A549 (cell line): ENCODE measurements at regions not wholly inside any gene's neighbourhood (a gene's known extent, or its start where the extent isn't known, plus 50 kb on each side); places are given as distances from the start of the nearest gene placed in this dataset.

Source experiments
- ATAC-seq, 2 experiments: fragments of 200-7000 bp in 1 of 2; fragments of >200 bp in 1 of 2; cut with Nextera tagmentation in 1 of 2; cut with Tn5 transposase in 1 of 2; 3 replicates each; pipeline versions ENCODE4 v1.8.0 to v1.9.1; 2018 to 2020; ENCODE audit warnings: mild to moderate bottlenecking in 1 of 2, moderate library complexity in 1 of 2
- CTCF ChIA-PET: fragments of 300-600 bp; sonication (Branson Sonifier 250); formaldehyde crosslinking; extraction: SDS; loops from one replicate; lab custom pipeline; 2021; ENCODE audit warnings: antibody characterized with exemption, inconsistent platforms; lab: Yijun Ruan, JAX
- POLR2A ChIA-PET: fragments of 350-600 bp; formaldehyde crosslinking; extraction: SDS; loops from one replicate; lab custom pipeline; 2021; ENCODE audit warnings: antibody characterized with exemption, inconsistent platforms; lab: Yijun Ruan, JAX
- DNase-seq, 2 experiments: peaks; one replicate each; pipeline versions ENCODE4 v3.0.0 to v3.0.0-alpha.2; 2011 to 2016; ENCODE audit warnings: low read depth in 1 of 2, low spot score in 1 of 2
- FAIRE-seq: peaks from 2 replicates; lab custom pipeline; 2011; peaks lifted over from hg19 to GRCh38; lab: Jason Lieb, UNC
- H3K27ac ChIP-seq, 2 experiments: fragments of >200 bp; sonication (Bioruptor Twin); formaldehyde crosslinking; 3 replicates each; pipeline ENCODE4 v1.5.1; 2016 to 2017
- H3K4me1 ChIP-seq: fragments of >200 bp; sonication (Bioruptor Twin); formaldehyde crosslinking; 3 replicates; pipeline ENCODE4 v1.6.1; 2016
- H3K4me2 ChIP-seq: fragments of >200 bp; sonication (Bioruptor Twin); formaldehyde crosslinking; 3 replicates; pipeline ENCODE4 v1.6.1; 2016
- H3K4me3 ChIP-seq: fragments of >200 bp; sonication (Bioruptor Twin); formaldehyde crosslinking; 3 replicates; pipeline ENCODE4 v1.5.1; 2016
- H3K9me3 ChIP-seq: fragments of >200 bp; sonication (Bioruptor Twin); formaldehyde crosslinking; 3 replicates; pipeline ENCODE4 v1.6.1; 2016
- ATOH8 ChIP-seq: fragments of 250-450 bp; sonication (Bioruptor Pico); IDR thresholded peaks from 2 replicates; pipeline ENCODE4 v1.5.0; 2020; ENCODE audit warnings: low read depth, mild to moderate bottlenecking, moderate library complexity
- CHD4 ChIP-seq: fragments of 200-600 bp; sonication (generic); IDR thresholded peaks from 2 replicates; pipeline ENCODE4 v1.6.1; 2016; ENCODE audit warnings: antibody characterized with exemption, mild to moderate bottlenecking, borderline replicate concordance
- CTCF ChIP-seq: fragments of >200 bp; sonication (Bioruptor Twin); formaldehyde crosslinking; IDR thresholded peaks from 3 replicates; pipeline ENCODE4 v1.5.1; 2016
- EHMT2 ChIP-seq: fragments of 200-600 bp; sonication (generic); IDR thresholded peaks from 2 replicates; pipeline ENCODE4 v1.6.1; 2016; ENCODE audit warnings: antibody characterized with exemption, low read depth, mild to moderate bottlenecking, moderate library complexity
- ELK1 ChIP-seq: fragments of 150-350 bp; IDR thresholded peaks from 2 replicates; pipeline ENCODE4 v1.6.1; 2014; ENCODE audit warnings: low read depth, mild to moderate bottlenecking, low read length
- FOSL2 ChIP-seq, 2 experiments: fragments of 450-650 bp in 1 of 2; fragments of >200 bp in 1 of 2; sonication (Bioruptor Twin) in 1 of 2; formaldehyde crosslinking; IDR thresholded peaks; 2 replicates each; pipeline versions ENCODE4 v1.5.0 to v1.6.1; 2016 to 2020; ENCODE audit warnings: mild to moderate bottlenecking in 1 of 2, moderate library complexity in 1 of 2
- HES2 ChIP-seq: fragments of >200 bp; sonication (Bioruptor Twin); formaldehyde crosslinking; IDR thresholded peaks from 2 replicates; pipeline ENCODE4 v1.6.1; 2016
- HMGXB4 ChIP-seq: fragments of 250-450 bp; sonication (Bioruptor Pico); IDR thresholded peaks from 2 replicates; pipeline ENCODE4 v1.5.0; 2021; ENCODE audit warnings: mild to moderate bottlenecking, moderate library complexity, borderline replicate concordance
- HOXA7 ChIP-seq: fragments of 250-450 bp; sonication (Bioruptor Pico); IDR thresholded peaks from 2 replicates; pipeline ENCODE4 v1.5.0; 2020; ENCODE audit warnings: mild to moderate bottlenecking, moderate library complexity
- HOXB5 ChIP-seq: fragments of 250-450 bp; sonication (Bioruptor Pico); IDR thresholded peaks from 2 replicates; pipeline ENCODE4 v1.5.0; 2020; ENCODE audit warnings: mild to moderate bottlenecking, moderate library complexity
- KDM1A ChIP-seq: fragments of 200-600 bp; sonication (generic); IDR thresholded peaks from 2 replicates; pipeline ENCODE4 v1.6.1; 2016; ENCODE audit warnings: low read depth, mild to moderate bottlenecking
- NFE2L2 ChIP-seq: fragments of 150-350 bp; conservative IDR thresholded peaks from 2 replicates; pipeline ENCODE4 v1.6.1; 2014; ENCODE audit warnings: low read length
- PHF8 ChIP-seq: fragments of 200-600 bp; sonication (generic); IDR thresholded peaks from 2 replicates; pipeline ENCODE4 v1.6.1; 2016; ENCODE audit warnings: low read depth, mild to moderate bottlenecking, antibody characterized with exemption, moderate library complexity, borderline replicate concordance
- POLR2AphosphoS2 ChIP-seq: conservative IDR thresholded peaks from 2 replicates; pipeline ENCODE4 v1.6.1; 2012; ENCODE audit warnings: low read length, improper control_type of control experiment, inconsistent platforms
- RAD21 ChIP-seq, 2 experiments: fragments of >200 bp in 1 of 2; sonication (Bioruptor Twin) in 1 of 2; formaldehyde crosslinking in 1 of 2; IDR thresholded peaks in 1 of 2; conservative IDR thresholded peaks in 1 of 2; 2 replicates in 1 of 2; 3 replicates in 1 of 2; pipeline ENCODE4 v1.6.1; 2012 to 2018; ENCODE audit warnings: inconsistent platforms in 1 of 2
- REST ChIP-seq: fragments of 200-600 bp; sonication (generic); IDR thresholded peaks from 2 replicates; pipeline ENCODE4 v1.6.1; 2016; ENCODE audit warnings: antibody characterized with exemption, mild to moderate bottlenecking, moderate library complexity
- ZFP36 ChIP-seq: fragments of 450-650 bp; IDR thresholded peaks from 2 replicates; pipeline ENCODE4 v1.6.1; 2014; ENCODE audit warnings: borderline replicate concordance; ENCODE audit not compliant: partially characterized antibody
- TF ChIP-seq, protein P1 (sequence below): IDR thresholded peaks from 2 replicates; pipeline ENCODE4 v1.6.1; 2012
- TF ChIP-seq, protein P2 (sequence below): IDR thresholded peaks from 2 replicates; pipeline ENCODE4 v1.6.1; 2012

GRCh38 chr3:176442326-176442725 is 755.0 kb downstream of the TBL1XR1 start:
- Histone ChIP-seq H3K4me3 (no peak overlapping the region), H3K9me3 (no peaks in the 10 kb centered on the region), H3K4me2 (no peak overlapping the region), H3K27ac (no peak overlapping the region), H3K4me1 (no peaks in the 10 kb centered on the region)
- CTCF ChIA-PET: no interaction called here
- no peak for DNase-seq
- ATAC-seq: no peak
- no peak for FAIRE-seq
- POLR2A ChIA-PET: no interaction called here
- TF ChIP-seq NFE2L2 (no peak), PHF8 (no peak), EHMT2 (no peak), REST (no peak), FOSL2 (IDR thresholded peaks at IDR 0.05) (no peak), FOSL2 (CRISPR knock-in tag; IDR thresholded peaks at IDR 0.05) (no peak), HOXA7 (no peak), ATOH8 (CRISPR knock-in tag) (no peak), RAD21 (conservative IDR thresholded peaks at IDR 0.05 in 1 of 2, IDR thresholded peaks at IDR 0.05 in 1 of 2) (no peak), HES2 (no peak), KDM1A (no peak), CHD4 (no peak), ZFP36 (no peak), POLR2AphosphoS2 (no peak), ELK1 (no peak), CTCF (no peak), HMGXB4 (CRISPR knock-in tag) (no peak), HOXB5 (CRISPR knock-in tag) (no peak)
- TF ChIP-seq, protein P1, sequence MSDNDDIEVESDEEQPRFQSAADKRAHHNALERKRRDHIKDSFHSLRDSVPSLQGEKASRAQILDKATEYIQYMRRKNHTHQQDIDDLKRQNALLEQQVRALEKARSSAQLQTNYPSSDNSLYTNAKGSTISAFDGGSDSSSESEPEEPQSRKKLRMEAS: no peak
- TF ChIP-seq, protein P2, sequence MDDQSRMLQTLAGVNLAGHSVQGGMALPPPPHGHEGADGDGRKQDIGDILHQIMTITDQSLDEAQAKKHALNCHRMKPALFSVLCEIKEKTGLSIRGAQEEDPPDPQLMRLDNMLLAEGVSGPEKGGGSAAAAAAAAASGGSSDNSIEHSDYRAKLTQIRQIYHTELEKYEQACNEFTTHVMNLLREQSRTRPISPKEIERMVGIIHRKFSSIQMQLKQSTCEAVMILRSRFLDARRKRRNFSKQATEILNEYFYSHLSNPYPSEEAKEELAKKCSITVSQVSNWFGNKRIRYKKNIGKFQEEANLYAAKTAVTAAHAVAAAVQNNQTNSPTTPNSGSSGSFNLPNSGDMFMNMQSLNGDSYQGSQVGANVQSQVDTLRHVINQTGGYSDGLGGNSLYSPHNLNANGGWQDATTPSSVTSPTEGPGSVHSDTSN: no peak
